GM12878 (cell line): ENCODE measurements at regions not wholly inside any gene's neighbourhood (a gene's known extent, or its start where the extent isn't known, plus 50 kb on each side); places are given as distances from the start of the nearest gene placed in this dataset.

Experiments
- ATAC-seq: fragments of 200-7000 bp; cut with Tn5 transposase; 3 replicates; pipeline ENCODE4 v1.9.1; 2020; ENCODE audit warnings: mild to moderate bottlenecking, moderate library complexity
- BruUV-seq: library from RNA; stranded (reverse); fragments of 400-500 nt; replicated peaks from 2 replicates; lab custom pipeline; 2021; lab: Mats Ljungman, UMichigan
- CTCF ChIA-PET: fragments of 300-600 bp; sonication (Branson Sonifier 250); formaldehyde crosslinking; extraction: SDS; loops from one replicate; lab custom pipeline; 2021; ENCODE audit warnings: inconsistent platforms; lab: Yijun Ruan, JAX
- POLR2A ChIA-PET: fragments of 350-600 bp; formaldehyde crosslinking; extraction: SDS; loops from one replicate; lab custom pipeline; 2021; ENCODE audit warnings: inconsistent platforms; lab: Charles Lee
- RAD21 ChIA-PET: fragments of 300-600 bp; sonication (Branson Sonifier 250); formaldehyde crosslinking; loops from one replicate; lab custom pipeline; 2023; ENCODE audit warnings: antibody characterized with exemption; ENCODE audit not compliant: unreplicated experiment; lab: Charles Lee
- SMC1A ChIA-PET: fragments of 300-600 bp; sonication (Branson Sonifier 250); formaldehyde crosslinking; loops from one replicate; lab custom pipeline; 2023; ENCODE audit not compliant: unreplicated experiment, uncharacterized antibody; lab: Charles Lee
- DNase-seq: peaks from one replicate; pipeline ENCODE4 v3.0.0-alpha.2; 2011; ENCODE audit warnings: low read depth, low spot score
- FAIRE-seq: peaks from 3 replicates; lab custom pipeline; 2011; peaks lifted over from hg19 to GRCh38; lab: Jason Lieb, UNC
- H2AFZ ChIP-seq: 2 replicates; pipeline ENCODE4 v1.6.0; 2011; ENCODE audit warnings: low read depth, low read length, control low read depth; ENCODE audit not compliant: control insufficient read depth
- H3K27ac ChIP-seq: 2 replicates; pipeline ENCODE4 v1.5.1; 2011; ENCODE audit warnings: control low read depth; ENCODE audit not compliant: control insufficient read depth, insufficient read depth
- H3K27me3 ChIP-seq, 2 experiments: replicated peaks in 1 of 2; 2 replicates each; pipeline versions ENCODE4 v1.6.0 to v1.6.1; 2011; ENCODE audit warnings: low read length in 1 of 2; ENCODE audit not compliant: control insufficient read depth in 2 of 2, insufficient read depth in 2 of 2
- H3K36me3 ChIP-seq, 2 experiments: 2 replicates each; pipeline ENCODE4 v1.5.1; 2011; ENCODE audit warnings: low read length in 1 of 2; ENCODE audit not compliant: control insufficient read depth in 2 of 2, insufficient read depth in 2 of 2
- H3K4me1 ChIP-seq: 2 replicates; pipeline ENCODE4 v1.6.1; 2011; ENCODE audit warnings: mild to moderate bottlenecking, low read length, moderate library complexity, mixed read lengths; ENCODE audit not compliant: control insufficient read depth, insufficient read depth
- H3K4me2 ChIP-seq: 2 replicates; pipeline ENCODE4 v1.6.0; 2011; ENCODE audit warnings: control low read depth; ENCODE audit not compliant: control insufficient read depth, insufficient read depth
- H3K4me3 ChIP-seq: fragments of 200-600 bp; sonication (generic); 2 replicates; pipeline ENCODE4 v1.5.1; 2016
- H3K79me2 ChIP-seq: 2 replicates; pipeline ENCODE4 v1.6.0; 2011; ENCODE audit warnings: low read length; ENCODE audit not compliant: control insufficient read depth, insufficient read depth
- H3K9ac ChIP-seq: 2 replicates; pipeline ENCODE4 v1.8.0; 2011; ENCODE audit warnings: low read length, control low read depth, mixed read lengths; ENCODE audit not compliant: control insufficient read depth, insufficient read depth
- H3K9me3 ChIP-seq: replicated peaks from 3 replicates; pipeline ENCODE4 v1.5.1; 2011; ENCODE audit warnings: mild to moderate bottlenecking, low read length; ENCODE audit not compliant: control insufficient read depth, insufficient read depth
- H4K20me1 ChIP-seq: 2 replicates; pipeline ENCODE4 v1.6.0; 2011; ENCODE audit not compliant: control insufficient read depth, insufficient read depth
- BCL3 ChIP-seq: IDR thresholded peaks from 2 replicates; pipeline ENCODE4 v1.6.1; 2011; ENCODE audit warnings: borderline replicate concordance, low read depth, mild to moderate bottlenecking, moderate library complexity, low read length; ENCODE audit not compliant: insufficient read depth, poor library complexity, severe bottlenecking
- BRCA1 ChIP-seq: IDR thresholded peaks from 2 replicates; pipeline ENCODE4 v1.6.1; 2011; ENCODE audit warnings: low read depth, low read length, improper control_type of control experiment
- EZH2 ChIP-seq: IDR thresholded peaks from 2 replicates; pipeline ENCODE4 v1.6.1; 2012; ENCODE audit warnings: low read depth, mild to moderate bottlenecking, control low read depth, inconsistent platforms, low read length, borderline replicate concordance; ENCODE audit not compliant: control insufficient read depth
- HSF1 ChIP-seq: fragments of 150-350 bp; IDR thresholded peaks from 2 replicates; pipeline ENCODE4 v1.6.1; 2014; ENCODE audit warnings: mild to moderate bottlenecking, low read depth, low read length
- IKZF2 ChIP-seq, 2 experiments: fragments of 450-650 bp; IDR thresholded peaks; 2 replicates each; pipeline ENCODE4 v1.6.1; 2017; ENCODE audit warnings: mild to moderate bottlenecking in 2 of 2, moderate library complexity in 2 of 2
- MEF2A ChIP-seq: IDR thresholded peaks from 2 replicates; pipeline ENCODE4 v1.6.1; 2011; ENCODE audit warnings: low read depth, mild to moderate bottlenecking, low read length, moderate library complexity; ENCODE audit not compliant: insufficient read depth
- MTA3 ChIP-seq: IDR thresholded peaks from 2 replicates; pipeline ENCODE4 v1.6.1; 2012; ENCODE audit warnings: low read length, inconsistent platforms, borderline replicate concordance
- NFXL1 ChIP-seq: fragments of 450-650 bp; IDR thresholded peaks from 2 replicates; pipeline ENCODE4 v1.6.1; 2017; ENCODE audit warnings: antibody characterized with exemption, mild to moderate bottlenecking, borderline replicate concordance
- NR2C1 ChIP-seq: fragments of 450-650 bp; IDR thresholded peaks from 2 replicates; pipeline ENCODE4 v1.6.1; 2017; ENCODE audit warnings: antibody characterized with exemption, mild to moderate bottlenecking, moderate library complexity
- SIX5 ChIP-seq: IDR thresholded peaks from 2 replicates; pipeline ENCODE4 v1.6.1; 2011; ENCODE audit warnings: mild to moderate bottlenecking, low read depth, low read length, moderate library complexity; ENCODE audit not compliant: severe bottlenecking
- STAT3 ChIP-seq: IDR thresholded peaks from 2 replicates; pipeline ENCODE4 v1.6.1; 2011; ENCODE audit warnings: low read depth, low read length, improper control_type of control experiment
- USF2 ChIP-seq: IDR thresholded peaks from 2 replicates; pipeline ENCODE4 v1.6.1; 2011; ENCODE audit warnings: low read depth, low read length, improper control_type of control experiment, borderline replicate concordance
- ZNF24 ChIP-seq: fragments of 450-650 bp; IDR thresholded peaks from 2 replicates; pipeline ENCODE4 v1.6.1; 2017; ENCODE audit warnings: antibody characterized with exemption, mild to moderate bottlenecking
- WGBS: methylation state at CpG from one replicate; pipeline ENCODE4 v1.1.6; 2016; ENCODE audit warnings: low lambda C conversion rate; ENCODE audit not compliant: insufficient replicate concordance, insufficient coverage; ENCODE audit errors: missing lambda C conversion rate; 5-methylcytosine and 5-hydroxymethylcytosine counted together
- in situ Hi-C: fragments of 300-500 bp; cut with MboI; formaldehyde crosslinking; loops from 9 replicates; pipeline ENCODE4 v1.14.3; 2018; ENCODE audit warnings: mixed read lengths
- intact Hi-C: fragments of 100-400 bp; cut with micrococcal nuclease; formaldehyde crosslinking; loops from one replicate; pipeline ENCODE4 v1.14.2; 2022; ENCODE audit not compliant: unreplicated experiment

- no peak for FAIRE-seq
- WGBS = 2% methylated on average over 4 of the region's 4 CpGs
- no peak overlapping the region for H3K4me2 ChIP-seq
- CTCF ChIA-PET = interaction anchor here (0.5 kb wide), 1 partner anchor 179 kb away, joined by 3 read pairs; no protein-coding TSS in a partner anchor
- SMC1A ChIA-PET = interaction anchor here (0.7 kb wide), 1 partner anchor 252 kb away, joined by 3 read pairs; no protein-coding TSS in a partner anchor
- H4K20me1 ChIP-seq = no peaks in the 10 kb centered on the region
- no TSS peak for BruUV-seq
- H3K36me3 ChIP-seq = no peaks in the 10 kb centered on the region
- H3K27ac ChIP-seq = no peak overlapping the region
- intact Hi-C loops = no loop called here
- POLR2A ChIA-PET = no interaction called here
- RAD21 ChIA-PET = no interaction called here
- in situ Hi-C loops = no loop called here
- ATAC-seq = no peak
- no peaks in the 10 kb centered on the region for H3K4me1 ChIP-seq
- H3K9me3 ChIP-seq = no peaks in the 10 kb centered on the region
- H3K4me3 ChIP-seq = no peak overlapping the region
- no peak for TF ChIP-seq STAT3
- TF ChIP-seq SIX5 = no peak
- no peak for TF ChIP-seq HSF1
- no peak for TF ChIP-seq BCL3
- no peak for TF ChIP-seq NR2C1
- no peak for TF ChIP-seq ZNF24
- TF ChIP-seq BRCA1 = no peak
- no peak for TF ChIP-seq MTA3
- no peak for TF ChIP-seq USF2
- TF ChIP-seq IKZF2 (IDR thresholded peaks at IDR 0.05) = no peak
- no peak for TF ChIP-seq EZH2
- no peak for TF ChIP-seq NFXL1
- no peak for TF ChIP-seq MEF2A
- no peak overlapping the region for H2AFZ ChIP-seq
- H3K27me3 ChIP-seq = peaks cover 0 to 2% of the 10 kb centered on the region in 2 experiments; a peak in 2 of 4 replicates
- no peaks in the 10 kb centered on the region for H3K79me2 ChIP-seq
- H3K9ac ChIP-seq = no peak overlapping the region
- DNase-seq = no peak
These were observed 396.3 kb downstream of the SETD4 start for GRCh38 chr21:35663856-35664606.
